ENCODE measurements at regions not wholly inside any gene's neighbourhood (a gene's known extent, or its start where the extent isn't known, plus 50 kb on each side); places are given as distances from the start of the nearest gene placed in this dataset.

- TF ChIP-seq CTCF (IDR thresholded peaks at IDR 0.05; ENCODE audit: insufficient read depth, low read length): no peak
- H3K4me3 ChIP-seq (ENCODE audit: low read depth, low read length): no peak overlapping the region
- no peak for DNase-seq (ENCODE audit: low read depth)
Observed at GRCh38 chr1:162972773-162973172, 96.4 kb upstream of the RGS4 start.

- no peak overlapping the region for H3K4me3 ChIP-seq (ENCODE audit: low read depth, low read length)
- TF ChIP-seq CTCF (IDR thresholded peaks at IDR 0.05; ENCODE audit: insufficient read depth, low read length): no peak
- no peak for DNase-seq (ENCODE audit: low read depth)
Observed at GRCh38 chr1:162970021-162970420, 99.1 kb upstream of the RGS4 start.

- no peak overlapping the region for H3K4me3 ChIP-seq (ENCODE audit: low read depth, low read length)
- no peak for TF ChIP-seq CTCF (IDR thresholded peaks at IDR 0.05; ENCODE audit: insufficient read depth, low read length)
- no peak for DNase-seq (ENCODE audit: low read depth)
Observed at GRCh38 chr1:162966613-162967012, 102.5 kb upstream of the RGS4 start.

GRCh38 chr1:162964901-162965300 is 103.9 kb upstream of the CCDC190 start:
- no peak for DNase-seq (ENCODE audit: low read depth)
- no peak overlapping the region for H3K4me3 ChIP-seq (ENCODE audit: low read depth, low read length)
- TF ChIP-seq CTCF (IDR thresholded peaks at IDR 0.05; ENCODE audit: insufficient read depth, low read length): no peak

- H3K4me3 ChIP-seq (ENCODE audit: low read depth, low read length): no peak overlapping the region
- no peak for TF ChIP-seq CTCF (IDR thresholded peaks at IDR 0.05; ENCODE audit: insufficient read depth, low read length)
- no peak for DNase-seq (ENCODE audit: low read depth)
Observed at GRCh38 chr1:162956922-162957321, 95.9 kb upstream of the CCDC190 start.

GRCh38 chr1:162954824-162955223 is 93.8 kb upstream of the CCDC190 start:
- peak; percentile 50 for DNase-seq (ENCODE audit: low read depth)

More at GRCh38 chr1:162954824-162955223, 93.8 kb upstream of the CCDC190 start:
- H3K4me3 ChIP-seq (ENCODE audit: low read depth, low read length): no peak overlapping the region
- no peak for TF ChIP-seq CTCF (IDR thresholded peaks at IDR 0.05; ENCODE audit: insufficient read depth, low read length)

Measured in fibroblast of the aortic adventitia (primary cell).